ENCODE measurements at regions not wholly inside any gene's neighbourhood (a gene's known extent, or its start where the extent isn't known, plus 50 kb on each side); places are given as distances from the start of the nearest gene placed in this dataset.

GRCh38 chr17:22435231-22435974, 743.1 kb downstream of the KCNJ18 start:
- H3K4me3 Mint-ChIP-seq, result no peak overlapping the region
- ATAC-seq (ENCODE audit: low read depth), result no peak
- DNase-seq (ENCODE audit: low spot score in 2 of 2), result no peak
- H3K9me3 Mint-ChIP-seq, result peaks cover 14% of the 10 kb centered on the region
- no peak overlapping the region for H3K27ac Mint-ChIP-seq
- H3K27me3 Mint-ChIP-seq, result no peaks in the 10 kb centered on the region
- no peaks in the 10 kb centered on the region for H3K4me1 Mint-ChIP-seq
- no peaks in the 10 kb centered on the region for H3K36me3 Mint-ChIP-seq

DNA sequence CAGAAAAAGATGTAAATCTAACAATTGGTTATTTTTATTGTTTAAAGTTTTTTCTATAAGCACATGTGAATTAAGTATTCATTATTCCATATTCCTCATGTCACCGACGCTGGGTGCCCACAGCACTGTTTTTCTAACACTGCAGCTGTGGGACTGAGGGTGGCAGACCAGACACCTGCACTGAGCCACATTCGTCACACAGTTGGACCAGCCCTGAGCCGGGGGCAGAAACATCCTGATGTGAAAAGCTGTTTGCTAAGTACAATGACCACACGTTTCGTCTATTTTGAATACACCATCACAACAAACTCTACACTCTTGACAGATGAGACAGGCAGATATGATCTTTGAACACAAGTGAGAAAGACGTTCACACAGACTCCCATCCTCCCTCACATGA, 749.5 kb downstream of the KCNJ18 start:
- DNase-seq (ENCODE audit: low spot score in 2 of 2) (no peak), ATAC-seq (ENCODE audit: low read depth) (no peak)
- H3K36me3 Mint-ChIP-seq, result no peaks in the 10 kb centered on the region
- H3K27me3 Mint-ChIP-seq, result no peaks in the 10 kb centered on the region
- H3K4me3 Mint-ChIP-seq, result no peak overlapping the region
- peaks cover 9% of the 10 kb centered on the region for H3K9me3 Mint-ChIP-seq
- no peaks in the 10 kb centered on the region for H3K4me1 Mint-ChIP-seq
- no peak overlapping the region for H3K27ac Mint-ChIP-seq

GRCh38 chr17:22443061-22443460, 750.7 kb downstream of the KCNJ18 start:
- H3K27ac Mint-ChIP-seq, result no peak overlapping the region
- H3K4me3 Mint-ChIP-seq, result no peak overlapping the region
- H3K9me3 Mint-ChIP-seq, result peaks cover 5% of the 10 kb centered on the region
- no peaks in the 10 kb centered on the region for H3K27me3 Mint-ChIP-seq
- ATAC-seq (ENCODE audit: low read depth), result no peak
- H3K4me1 Mint-ChIP-seq, result no peaks in the 10 kb centered on the region
- H3K36me3 Mint-ChIP-seq, result no peaks in the 10 kb centered on the region
- no peak for DNase-seq (ENCODE audit: low spot score in 2 of 2)

DNA sequence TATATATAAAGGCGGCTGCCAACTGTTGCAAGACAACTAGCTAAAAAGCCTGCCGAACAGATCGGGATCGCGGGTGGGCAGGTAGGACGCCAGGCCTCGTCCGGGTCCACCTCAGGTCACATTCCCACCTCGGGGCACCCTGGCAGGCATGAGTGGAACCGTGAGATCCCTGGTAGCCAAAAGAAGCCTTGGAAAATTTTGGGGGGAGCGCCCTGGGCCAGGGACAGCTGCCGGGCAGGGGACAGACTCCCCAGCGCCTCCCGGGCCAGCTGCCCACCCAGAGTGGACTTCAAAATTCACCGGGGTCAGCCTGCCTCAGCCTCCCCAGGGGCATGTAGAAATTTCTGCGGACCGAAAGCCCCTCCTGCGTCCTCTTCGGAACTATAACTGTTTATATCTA, 760.9 kb downstream of the KCNJ18 start:
- no peak overlapping the region for H3K4me3 Mint-ChIP-seq
- no peaks in the 10 kb centered on the region for H3K36me3 Mint-ChIP-seq
- ATAC-seq (ENCODE audit: low read depth) (no peak), DNase-seq (ENCODE audit: low spot score in 2 of 2) (no peak)
- no peaks in the 10 kb centered on the region for H3K4me1 Mint-ChIP-seq
- H3K27ac Mint-ChIP-seq, result no peak overlapping the region
- H3K27me3 Mint-ChIP-seq, result no peaks in the 10 kb centered on the region
- H3K9me3 Mint-ChIP-seq, result peaks cover 8% of the 10 kb centered on the region

- H3K27me3 Mint-ChIP-seq, result no peaks in the 10 kb centered on the region
- no peak overlapping the region for H3K4me3 Mint-ChIP-seq
- H3K27ac Mint-ChIP-seq, result no peak overlapping the region
- no peak for DNase-seq (ENCODE audit: low spot score in 2 of 2)
- no peak for ATAC-seq (ENCODE audit: low read depth)
- H3K9me3 Mint-ChIP-seq, result peaks cover 9% of the 10 kb centered on the region
- no peaks in the 10 kb centered on the region for H3K4me1 Mint-ChIP-seq
- H3K36me3 Mint-ChIP-seq, result no peaks in the 10 kb centered on the region
Measured at GRCh38 chr17:22454070-22454999, 762.0 kb downstream of the KCNJ18 start.

- Mint-ChIP-seq H3K27me3 (no peaks in the 10 kb centered on the region), H3K9me3 (peaks cover 7% of the 10 kb centered on the region), H3K4me3 (no peak overlapping the region), H3K4me1 (no peaks in the 10 kb centered on the region), H3K27ac (no peak overlapping the region), H3K36me3 (no peaks in the 10 kb centered on the region)
- DNase-seq (ENCODE audit: low spot score in 2 of 2) (no peak), ATAC-seq (ENCODE audit: low read depth) (no peak)
Measured at GRCh38 chr17:22459331-22459952, 767.1 kb downstream of the KCNJ18 start.

DNA sequence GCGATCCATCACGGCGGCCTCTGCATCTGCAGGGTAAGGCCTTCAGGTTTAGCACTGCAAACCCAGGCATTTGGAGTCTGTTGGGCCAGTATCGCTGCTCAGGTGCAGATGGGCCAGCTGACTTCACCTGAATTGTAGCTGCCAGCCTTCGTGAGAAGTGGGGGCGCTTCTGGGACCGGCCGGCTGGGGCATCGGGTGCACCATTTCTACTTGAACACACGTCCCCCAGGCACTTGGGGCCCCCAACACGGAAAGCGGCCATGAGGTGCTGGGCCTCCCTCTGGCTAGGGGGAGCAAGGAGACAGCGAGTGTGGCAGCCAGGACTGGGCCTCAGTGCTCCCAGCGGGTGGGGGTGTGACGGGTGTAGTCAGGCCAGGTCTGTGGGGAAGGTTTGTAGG, 767.6 kb downstream of the KCNJ18 start:
- H3K36me3 Mint-ChIP-seq, result no peaks in the 10 kb centered on the region
- ATAC-seq (ENCODE audit: low read depth) (no peak), DNase-seq (ENCODE audit: low spot score in 2 of 2) (no peak)
- H3K4me1 Mint-ChIP-seq, result no peaks in the 10 kb centered on the region
- no peak overlapping the region for H3K4me3 Mint-ChIP-seq
- no peaks in the 10 kb centered on the region for H3K27me3 Mint-ChIP-seq
- peaks cover 6% of the 10 kb centered on the region for H3K9me3 Mint-ChIP-seq
- no peak overlapping the region for H3K27ac Mint-ChIP-seq

- Mint-ChIP-seq H3K4me3 (no peak overlapping the region), H3K27ac (no peak overlapping the region), H3K4me1 (no peaks in the 10 kb centered on the region), H3K27me3 (no peaks in the 10 kb centered on the region), H3K9me3 (peaks cover 4% of the 10 kb centered on the region), H3K36me3 (no peaks in the 10 kb centered on the region)
- DNase-seq (ENCODE audit: low spot score in 2 of 2), result no peak
- ATAC-seq (ENCODE audit: low read depth), result no peak
Measured at GRCh38 chr17:22460461-22461063, 768.2 kb downstream of the KCNJ18 start.

DNA sequence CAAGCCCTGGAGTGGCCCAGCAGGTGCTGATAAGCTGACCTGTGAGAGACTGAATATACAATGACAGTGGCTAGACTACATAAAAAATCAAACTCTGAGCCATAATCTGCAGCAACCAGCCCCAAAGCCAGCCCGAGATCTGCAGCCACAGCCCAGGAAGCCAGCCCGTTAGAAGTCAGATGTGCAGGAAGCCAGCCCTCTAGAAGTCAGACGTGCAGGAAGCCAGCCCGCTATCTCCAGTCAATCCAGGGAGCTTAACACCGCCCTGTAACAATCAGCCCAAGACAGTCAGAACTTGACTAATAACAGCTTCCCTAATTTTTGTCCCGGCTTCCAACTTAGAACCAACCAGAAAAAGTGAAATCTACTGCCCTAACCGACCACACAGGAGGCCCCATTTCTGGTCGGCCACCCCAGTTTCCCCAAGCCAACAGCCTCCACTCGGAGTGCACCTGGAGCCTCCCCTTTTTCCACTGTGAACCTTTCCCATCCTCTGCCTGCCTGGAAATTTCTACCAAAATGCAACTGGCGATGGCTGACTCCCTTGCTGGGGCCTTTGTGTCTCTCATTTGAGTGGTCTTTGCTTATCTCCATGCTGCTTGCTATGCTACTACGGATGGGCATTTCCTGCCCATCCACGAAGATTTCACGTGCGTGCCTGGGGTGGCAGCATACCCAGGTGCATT, 769.3 kb downstream of the KCNJ18 start:
- H3K27me3 Mint-ChIP-seq, result no peaks in the 10 kb centered on the region
- no peaks in the 10 kb centered on the region for H3K36me3 Mint-ChIP-seq
- no peak overlapping the region for H3K4me3 Mint-ChIP-seq
- no peak overlapping the region for H3K27ac Mint-ChIP-seq
- ATAC-seq (ENCODE audit: low read depth), result no peak
- no peaks in the 10 kb centered on the region for H3K4me1 Mint-ChIP-seq
- DNase-seq (ENCODE audit: low spot score in 2 of 2), result no peak
- peaks cover 4% of the 10 kb centered on the region for H3K9me3 Mint-ChIP-seq

DNA sequence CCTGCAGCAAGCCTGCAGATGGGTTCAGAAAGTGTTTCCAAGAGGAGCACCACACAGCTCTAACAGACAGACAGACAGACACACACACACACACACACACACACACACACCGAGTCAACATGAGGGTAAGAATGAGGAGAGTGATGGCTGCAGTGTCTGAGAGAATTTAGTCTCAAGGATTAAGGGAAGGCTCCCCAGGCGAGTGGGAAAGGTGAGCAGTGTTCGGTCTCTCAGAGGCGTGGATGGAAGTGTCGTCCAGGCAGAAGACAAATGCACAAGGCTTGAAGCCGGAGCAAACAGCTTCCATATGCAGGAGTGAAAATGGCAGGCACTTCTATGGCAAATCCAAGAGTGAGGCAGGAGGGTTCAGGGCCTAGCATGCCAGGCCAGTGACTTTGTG, 770.1 kb downstream of the KCNJ18 start:
- peaks cover 2% of the 10 kb centered on the region for H3K9me3 Mint-ChIP-seq
- no peak overlapping the region for H3K27ac Mint-ChIP-seq
- H3K27me3 Mint-ChIP-seq, result no peaks in the 10 kb centered on the region
- no peak overlapping the region for H3K4me3 Mint-ChIP-seq
- DNase-seq (ENCODE audit: low spot score in 2 of 2), result no peak
- H3K36me3 Mint-ChIP-seq, result no peaks in the 10 kb centered on the region
- H3K4me1 Mint-ChIP-seq, result no peaks in the 10 kb centered on the region
- no peak for ATAC-seq (ENCODE audit: low read depth)

GRCh38 chr17:22463110-22463850, 771.0 kb downstream of the KCNJ18 start:
- ATAC-seq (ENCODE audit: low read depth), result no peak
- no peaks in the 10 kb centered on the region for H3K36me3 Mint-ChIP-seq
- DNase-seq (ENCODE audit: low spot score in 2 of 2), result no peak
- no peak overlapping the region for H3K4me3 Mint-ChIP-seq
- H3K9me3 Mint-ChIP-seq, result peaks cover 2% of the 10 kb centered on the region
- no peak overlapping the region for H3K27ac Mint-ChIP-seq
- no peaks in the 10 kb centered on the region for H3K4me1 Mint-ChIP-seq
- H3K27me3 Mint-ChIP-seq, result no peaks in the 10 kb centered on the region

DNA sequence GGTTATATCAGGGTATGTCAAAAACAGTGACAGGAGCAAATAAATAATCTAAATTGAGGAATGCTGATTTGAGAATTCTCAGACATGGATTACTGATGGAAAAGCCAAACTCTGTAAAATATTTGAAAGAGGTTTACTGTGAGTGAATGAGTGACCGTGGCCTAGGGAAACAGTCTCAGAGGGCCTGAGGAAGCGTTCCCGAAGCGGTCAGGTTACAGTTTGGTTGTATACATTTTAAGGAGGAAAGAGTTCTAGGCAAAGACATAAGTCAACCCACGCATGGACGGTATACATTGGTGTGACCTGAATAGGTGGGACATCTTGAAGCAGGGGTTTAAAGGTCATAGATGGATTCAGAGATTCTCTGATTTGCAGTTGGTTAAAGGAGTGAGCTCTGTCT, 771.7 kb downstream of the KCNJ18 start:
- DNase-seq (ENCODE audit: low spot score in 2 of 2) (no peak), ATAC-seq (ENCODE audit: low read depth) (no peak)
- Mint-ChIP-seq H3K9me3 (peaks cover 1% of the 10 kb centered on the region), H3K36me3 (no peaks in the 10 kb centered on the region), H3K27me3 (no peaks in the 10 kb centered on the region), H3K4me1 (no peaks in the 10 kb centered on the region), H3K27ac (no peak overlapping the region), H3K4me3 (no peak overlapping the region)

- Mint-ChIP-seq H3K4me3 (no peak overlapping the region), H3K27ac (no peak overlapping the region), H3K36me3 (no peaks in the 10 kb centered on the region), H3K9me3 (peaks cover 1% of the 10 kb centered on the region), H3K27me3 (no peaks in the 10 kb centered on the region), H3K4me1 (no peaks in the 10 kb centered on the region)
- DNase-seq (ENCODE audit: low spot score in 2 of 2) (no peak), ATAC-seq (ENCODE audit: low read depth) (no peak)
Measured at GRCh38 chr17:22467720-22468119, 775.4 kb downstream of the KCNJ18 start.

Measured in memory B cell (primary cell).